OCI-LY3 (cell line): ENCODE measurements at regions not wholly inside any gene's neighbourhood (a gene's known extent, or its start where the extent isn't known, plus 50 kb on each side); places are given as distances from the start of the nearest gene placed in this dataset.

Experiments
- H2AFZ ChIP-seq: fragments of 200-600, 300-600 bp; shearing (Covaris generic); 2 replicates; pipeline ENCODE4 v1.6.0; 2014; ENCODE audit warnings: antibody characterized with exemption, low read depth, low read length
- H3K27ac ChIP-seq: fragments of 200-600, 300-600 bp; sonication (generic); 2 replicates; pipeline ENCODE4 v1.5.1; 2014; ENCODE audit warnings: mild to moderate bottlenecking, low read length, moderate library complexity, mixed read lengths
- H3K27me3 ChIP-seq: fragments of 200-600, 300-600 bp; sonication (generic); 2 replicates; pipeline ENCODE4 v1.6.1; 2014; ENCODE audit warnings: low read depth, low read length, mixed read lengths
- H3K36me3 ChIP-seq: fragments of 200-600, 300-600 bp; sonication (generic); replicated peaks from 2 replicates; pipeline ENCODE3; 2014; ENCODE audit warnings: low read depth, low read length, mixed read lengths
- H3K4me1 ChIP-seq: fragments of 300-600, 200-600 bp; sonication (generic); 2 replicates; pipeline ENCODE4 v1.6.1; 2014; ENCODE audit warnings: low read length, mixed read lengths
- H3K4me2 ChIP-seq: fragments of 200-600, 300-600 bp; sonication (generic); 2 replicates; pipeline ENCODE4 v1.6.1; 2014; ENCODE audit warnings: low read length, mixed read lengths
- H3K4me3 ChIP-seq: fragments of 300-600, 200-600 bp; sonication (generic); 2 replicates; pipeline ENCODE4 v1.5.1; 2014; ENCODE audit warnings: antibody characterized with exemption, mild to moderate bottlenecking, low read length, moderate library complexity
- H3K79me2 ChIP-seq: fragments of 300-600, 200-600 bp; shearing (Covaris generic); 2 replicates; pipeline ENCODE4 v1.6.1; 2014; ENCODE audit warnings: mild to moderate bottlenecking, low read length, mixed read lengths
- H3K9ac ChIP-seq: fragments of 300-600, 200-600 bp; shearing (Covaris generic); 2 replicates; pipeline ENCODE4 v1.6.0; 2014; ENCODE audit warnings: mild to moderate bottlenecking, low read length, moderate library complexity
- H3K9me3 ChIP-seq: fragments of 200-600, 300-600 bp; shearing (Covaris generic); 2 replicates; pipeline ENCODE4 v1.6.1; 2014; ENCODE audit warnings: low read length, mixed read lengths; ENCODE audit not compliant: insufficient read depth
- H4K20me1 ChIP-seq: fragments of 200-600, 300-600 bp; sonication (generic); 2 replicates; pipeline ENCODE4 v1.6.1; 2016; ENCODE audit warnings: low read length, mixed read lengths; ENCODE audit not compliant: insufficient read depth
- CTCF ChIP-seq: fragments of 200-600, 300-600 bp; sonication (generic); IDR thresholded peaks from 2 replicates; pipeline ENCODE4 v1.5.1; 2014; ENCODE audit warnings: antibody characterized with exemption, low read length, low read depth
- EZH2phosphoT487 ChIP-seq: fragments of 200-600 bp; shearing (Covaris generic); IDR thresholded peaks from 2 replicates; pipeline ENCODE4 v1.6.1; 2018; ENCODE audit warnings: antibody characterized with exemption, mixed run types, low read depth

- Histone ChIP-seq H3K27ac (no peak overlapping the region), H2AFZ (peak overlapping the region; percentile 35; the same call in 1 of the 2 replicates), H3K9me3 (no peaks in the 10 kb centered on the region)
These were observed 671.0 kb downstream of the DMRTA1 start for GRCh38 chr9:23117616-23118015.

GRCh38 chr9:23120630-23121029 lies 674.0 kb downstream of the DMRTA1 start:
- Histone ChIP-seq H3K79me2 (no peaks in the 10 kb centered on the region), H3K4me2 (no peak overlapping the region), H3K27me3 (no peaks in the 10 kb centered on the region), H4K20me1 (no peaks in the 10 kb centered on the region), H3K9ac (no peak overlapping the region), H3K27ac (no peak overlapping the region), H3K4me3 (no peak overlapping the region), H3K9me3 (no peaks in the 10 kb centered on the region), H3K36me3 (no peaks in the 10 kb centered on the region), H2AFZ (no peak overlapping the region), H3K4me1 (no peaks in the 10 kb centered on the region)
- no peak for TF ChIP-seq CTCF
- TF ChIP-seq EZH2phosphoT487 = no peak

More at GRCh38 chr9:23117616-23118015, 671.0 kb downstream of the DMRTA1 start:
- H3K9ac ChIP-seq = no peak overlapping the region
- H3K4me2 ChIP-seq = no peak overlapping the region
- no peaks in the 10 kb centered on the region for H4K20me1 ChIP-seq
- H3K4me3 ChIP-seq = no peak overlapping the region
- no peaks in the 10 kb centered on the region for H3K36me3 ChIP-seq
- no peaks in the 10 kb centered on the region for H3K27me3 ChIP-seq
- no peaks in the 10 kb centered on the region for H3K4me1 ChIP-seq
- TF ChIP-seq CTCF (no peak), EZH2phosphoT487 (no peak)
- H3K79me2 ChIP-seq = no peaks in the 10 kb centered on the region

- Histone ChIP-seq H3K4me3 (no peak overlapping the region), H2AFZ (no peak overlapping the region), H3K79me2 (no peaks in the 10 kb centered on the region), H3K27me3 (no peaks in the 10 kb centered on the region), H3K9me3 (no peaks in the 10 kb centered on the region), H3K27ac (no peak overlapping the region), H3K9ac (no peak overlapping the region), H4K20me1 (no peaks in the 10 kb centered on the region), H3K4me1 (no peaks in the 10 kb centered on the region), H3K4me2 (no peak overlapping the region), H3K36me3 (no peaks in the 10 kb centered on the region)
- TF ChIP-seq CTCF = peak; percentile 76
- no peak for TF ChIP-seq EZH2phosphoT487
These were observed 676.5 kb downstream of the DMRTA1 start for GRCh38 chr9:23123048-23123632.

- Histone ChIP-seq H3K9ac (no peak overlapping the region), H3K4me3 (no peak overlapping the region), H3K27me3 (no peaks in the 10 kb centered on the region), H3K4me2 (no peak overlapping the region), H3K4me1 (no peaks in the 10 kb centered on the region), H3K9me3 (no peaks in the 10 kb centered on the region), H3K36me3 (no peaks in the 10 kb centered on the region), H3K79me2 (no peaks in the 10 kb centered on the region), H3K27ac (no peak overlapping the region), H4K20me1 (no peaks in the 10 kb centered on the region), H2AFZ (no peak overlapping the region)
- TF ChIP-seq EZH2phosphoT487 (no peak), CTCF (no peak)
These were observed 680.6 kb downstream of the ELAVL2 start for GRCh38 chr9:23145467-23145866.
